GM13976 (cell line): ENCODE measurements at regions not wholly inside any gene's neighbourhood (a gene's known extent, or its start where the extent isn't known, plus 50 kb on each side); places are given as distances from the start of the nearest gene placed in this dataset.

ENCODE experiments used
- DNase-seq: peaks from one replicate; pipeline ENCODE4 v3.0.0; 2012; ENCODE audit warnings: low spot score
- in situ Hi-C: fragments of 300-500 bp; cut with MboI; formaldehyde crosslinking; loops from one replicate; pipeline ENCODE4 v1.12.0; 2022; ENCODE audit warnings: low sequenced_read_pairs, mixed read lengths, inconsistent platforms; ENCODE audit not compliant: unreplicated experiment
- TF ChIP-seq, protein P1 (sequence below): IDR thresholded peaks from 2 replicates; pipeline ENCODE4 v1.5.1; 2012; ENCODE audit warnings: borderline replicate concordance, mild to moderate bottlenecking; ENCODE audit not compliant: insufficient read depth; ENCODE audit errors: extremely low read depth, missing control alignments, control extremely low read depth

DNA sequence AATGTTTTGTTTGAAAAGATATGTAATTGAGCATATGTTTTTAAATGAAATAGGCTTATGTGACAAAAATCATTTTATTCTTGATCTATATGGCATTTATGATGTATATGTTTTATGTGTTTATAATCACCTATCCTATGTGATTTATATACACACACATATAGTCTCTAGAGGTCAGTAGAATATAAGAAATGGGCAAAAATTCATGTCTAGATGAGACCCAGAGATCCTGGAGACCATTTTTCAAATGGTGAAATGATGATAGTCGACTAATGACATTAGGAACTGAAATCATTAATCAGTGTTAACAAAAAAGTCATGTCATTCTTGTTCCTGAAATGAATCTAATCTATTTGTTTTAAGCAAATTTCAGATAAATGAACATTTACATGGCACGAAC lies 709.2 kb upstream of the WWC1 start:
- DNase-seq, result no peak
- TF ChIP-seq, protein P1, sequence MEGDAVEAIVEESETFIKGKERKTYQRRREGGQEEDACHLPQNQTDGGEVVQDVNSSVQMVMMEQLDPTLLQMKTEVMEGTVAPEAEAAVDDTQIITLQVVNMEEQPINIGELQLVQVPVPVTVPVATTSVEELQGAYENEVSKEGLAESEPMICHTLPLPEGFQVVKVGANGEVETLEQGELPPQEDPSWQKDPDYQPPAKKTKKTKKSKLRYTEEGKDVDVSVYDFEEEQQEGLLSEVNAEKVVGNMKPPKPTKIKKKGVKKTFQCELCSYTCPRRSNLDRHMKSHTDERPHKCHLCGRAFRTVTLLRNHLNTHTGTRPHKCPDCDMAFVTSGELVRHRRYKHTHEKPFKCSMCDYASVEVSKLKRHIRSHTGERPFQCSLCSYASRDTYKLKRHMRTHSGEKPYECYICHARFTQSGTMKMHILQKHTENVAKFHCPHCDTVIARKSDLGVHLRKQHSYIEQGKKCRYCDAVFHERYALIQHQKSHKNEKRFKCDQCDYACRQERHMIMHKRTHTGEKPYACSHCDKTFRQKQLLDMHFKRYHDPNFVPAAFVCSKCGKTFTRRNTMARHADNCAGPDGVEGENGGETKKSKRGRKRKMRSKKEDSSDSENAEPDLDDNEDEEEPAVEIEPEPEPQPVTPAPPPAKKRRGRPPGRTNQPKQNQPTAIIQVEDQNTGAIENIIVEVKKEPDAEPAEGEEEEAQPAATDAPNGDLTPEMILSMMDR, result no peak
- in situ Hi-C loops, result no loop called here

DNA sequence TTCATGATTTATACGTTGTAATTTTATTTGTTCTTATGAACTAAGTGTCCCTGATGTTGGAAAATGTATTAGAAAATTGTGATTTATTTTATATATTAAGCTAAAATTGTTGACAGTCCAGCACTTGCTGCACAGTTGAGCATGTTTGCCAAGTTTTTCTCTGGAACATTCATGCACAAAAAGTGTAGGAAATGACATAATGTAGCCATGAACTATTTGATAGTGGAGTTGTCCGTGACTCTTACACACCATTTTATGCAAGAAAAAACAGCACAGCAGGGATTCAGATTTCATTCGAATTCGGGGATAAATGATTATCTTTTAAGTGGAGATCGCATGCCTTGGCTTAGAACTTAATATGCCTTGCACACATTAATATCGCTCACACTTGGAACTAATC lies 708.6 kb upstream of the WWC1 start:
- DNase-seq, result no peak
- TF ChIP-seq, protein P1, result no peak
- in situ Hi-C loops, result no loop called here

DNA sequence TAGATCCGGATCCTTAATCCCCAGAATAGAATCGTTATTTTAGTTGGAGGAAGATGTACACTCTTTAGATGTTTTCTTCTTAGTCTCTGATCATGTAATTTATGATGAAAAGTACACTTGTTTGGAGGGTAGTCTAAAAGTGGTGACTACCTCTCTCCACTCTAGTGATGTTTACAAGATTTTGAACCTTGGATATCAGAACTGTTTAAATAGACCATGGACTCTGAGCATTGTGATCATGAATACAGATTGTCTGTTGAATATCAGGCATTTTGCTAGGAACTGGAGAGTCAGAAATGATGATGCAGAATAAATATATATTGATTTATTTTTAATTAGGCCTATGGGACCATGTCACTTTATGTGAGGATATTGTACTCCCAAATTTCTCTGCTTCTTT lies 706.3 kb upstream of the WWC1 start:
- no peak for DNase-seq
- in situ Hi-C loops, result no loop called here
- TF ChIP-seq, protein P1, result no peak

DNA sequence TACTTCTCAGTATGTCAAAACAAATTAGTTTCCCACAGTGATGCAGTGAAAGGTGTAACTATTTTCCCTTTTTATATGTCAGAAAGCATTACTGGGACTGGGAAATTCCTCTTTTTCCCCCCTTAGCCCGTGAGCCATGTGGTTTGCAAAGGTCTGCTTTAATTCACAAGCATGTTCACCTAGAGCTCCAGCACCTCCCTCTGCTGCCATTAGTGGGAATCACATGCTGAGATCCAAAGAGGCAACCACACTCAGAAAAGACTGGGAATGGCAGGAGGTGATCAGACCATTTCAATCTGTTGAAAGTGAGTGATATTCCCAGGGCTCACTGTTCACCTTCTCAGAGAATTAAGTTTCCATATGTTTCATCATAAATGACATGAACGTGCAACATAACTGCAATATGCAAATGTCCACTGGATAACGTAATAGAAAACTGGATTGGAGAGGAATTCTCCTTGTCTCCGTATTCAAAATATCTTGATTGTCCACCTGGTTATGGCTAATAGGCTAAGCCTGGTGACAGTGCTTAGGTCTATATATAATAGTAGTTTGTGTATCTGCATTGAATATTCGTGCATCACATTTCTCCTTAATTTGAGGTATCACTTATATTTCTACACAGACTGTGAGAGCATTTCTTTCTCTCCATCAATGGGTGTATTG lies 703.5 kb upstream of the WWC1 start:
- TF ChIP-seq, protein P1, result no peak
- in situ Hi-C loops, result no loop called here
- DNase-seq, result no peak

DNA sequence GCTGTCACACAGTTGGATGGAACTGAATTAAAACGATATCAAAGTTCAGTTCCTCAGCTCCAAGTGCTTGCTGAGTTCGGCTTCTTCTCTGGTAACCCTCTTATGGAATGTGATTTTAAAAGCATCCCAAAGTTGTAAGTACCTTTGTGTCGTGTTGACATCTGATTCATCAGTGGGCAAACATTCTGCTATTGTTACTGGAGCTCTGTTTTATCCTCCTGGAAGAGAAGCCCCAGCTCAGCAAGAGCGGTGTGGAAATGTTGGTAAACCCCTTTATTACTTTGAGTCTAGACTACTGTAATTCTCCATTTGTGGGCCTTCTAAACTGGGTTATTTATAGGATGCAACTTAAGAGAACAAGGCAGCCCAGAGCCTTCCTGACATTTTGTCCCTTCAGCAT lies 699.3 kb upstream of the WWC1 start:
- TF ChIP-seq, protein P1, result no peak
- no peak for DNase-seq
- in situ Hi-C loops, result no loop called here

DNA sequence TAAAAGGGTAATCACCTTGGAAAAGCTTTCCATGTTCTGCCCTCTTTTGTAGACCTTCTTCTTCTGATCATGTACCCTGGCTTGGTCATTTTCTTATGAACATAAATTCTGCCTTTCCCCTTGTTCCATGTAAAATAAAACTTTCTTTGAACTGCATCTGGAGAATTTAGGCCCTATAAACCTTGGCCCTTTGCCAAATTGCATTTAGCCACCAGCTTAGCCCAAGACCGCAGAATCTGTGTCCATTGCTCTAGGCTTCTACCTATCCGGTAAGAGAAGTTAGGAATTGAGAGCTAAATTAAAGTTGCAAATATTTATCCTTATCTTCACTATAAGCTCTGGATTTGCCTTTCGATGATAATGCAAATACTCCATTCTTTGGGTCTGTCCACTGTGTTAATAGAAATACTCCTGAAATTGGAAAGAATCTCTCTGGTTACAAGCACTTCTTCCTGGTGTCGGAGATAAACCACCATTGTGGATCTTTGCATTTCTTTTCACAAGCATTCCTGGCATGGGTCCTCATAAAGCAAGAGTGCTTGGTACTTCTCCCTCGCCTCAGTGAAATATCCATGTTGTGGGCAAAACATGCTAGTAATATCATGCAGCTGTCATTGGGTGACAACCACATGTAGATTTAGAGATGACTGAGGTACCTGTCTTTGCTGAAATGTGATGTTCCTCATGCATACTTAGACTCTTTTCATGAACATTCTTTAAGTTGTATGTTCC lies 698.0 kb upstream of the WWC1 start:
- TF ChIP-seq, protein P1, result no peak
- in situ Hi-C loops, result no loop called here
- no peak for DNase-seq

DNA sequence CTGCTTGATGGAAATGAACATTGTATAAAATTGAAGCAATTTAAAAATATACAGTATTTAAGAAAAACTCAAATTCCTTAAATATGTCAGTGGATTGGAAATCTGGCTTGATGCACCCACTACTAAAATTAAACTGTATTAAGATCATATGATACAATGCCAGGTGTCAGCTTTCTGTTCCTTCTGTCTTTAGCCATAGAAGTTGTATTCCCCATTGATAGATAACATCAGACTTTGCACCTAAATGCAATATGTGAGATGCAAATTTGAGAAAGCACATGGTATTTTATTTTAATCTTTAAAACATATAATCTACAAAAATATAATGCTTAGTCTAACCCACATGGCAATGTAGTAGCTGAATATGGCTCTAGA lies 697.4 kb upstream of the WWC1 start:
- in situ Hi-C loops, result no loop called here
- no peak for DNase-seq
- TF ChIP-seq, protein P1, result no peak
